VCaP (cell line): ENCODE measurements at regions not wholly inside any gene's neighbourhood (a gene's known extent, or its start where the extent isn't known, plus 50 kb on each side); places are given as distances from the start of the nearest gene placed in this dataset.

Experiments used
- H3K27ac ChIP-seq: fragments of 450-650 bp; 2 replicates; pipeline ENCODE4 v1.5.1; 2017
- CTCF ChIP-seq: fragments of 450-650 bp; conservative IDR thresholded peaks from 2 replicates; pipeline ENCODE4 v1.5.1; 2017; ENCODE audit warnings: mild to moderate bottlenecking, moderate library complexity

- H3K27ac ChIP-seq, result no peak overlapping the region
- no peak for TF ChIP-seq CTCF
Measured at GRCh38 chr2:52365946-52366345, 1334.0 kb upstream of the NRXN1 start.

DNA sequence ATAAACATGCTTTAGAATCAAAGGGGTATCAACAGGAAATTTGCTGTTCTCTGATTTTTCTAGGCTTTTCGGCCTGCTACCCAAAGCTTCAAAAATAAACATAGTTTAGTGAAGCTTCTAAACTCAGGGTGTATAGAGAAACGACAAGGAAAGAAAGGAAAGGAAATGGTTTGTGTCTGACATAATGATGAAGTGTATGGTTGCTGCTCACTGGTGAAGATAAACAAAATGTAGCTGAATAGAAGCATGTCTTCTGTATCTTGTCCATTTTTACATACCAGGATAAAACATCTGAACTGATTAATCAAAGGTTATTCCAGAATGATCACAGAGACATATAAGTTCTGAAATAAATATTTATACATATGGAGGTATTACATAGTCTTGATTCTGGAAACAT, 1324.6 kb upstream of the NRXN1 start:
- H3K27ac ChIP-seq, result no peak overlapping the region
- no peak for TF ChIP-seq CTCF

DNA sequence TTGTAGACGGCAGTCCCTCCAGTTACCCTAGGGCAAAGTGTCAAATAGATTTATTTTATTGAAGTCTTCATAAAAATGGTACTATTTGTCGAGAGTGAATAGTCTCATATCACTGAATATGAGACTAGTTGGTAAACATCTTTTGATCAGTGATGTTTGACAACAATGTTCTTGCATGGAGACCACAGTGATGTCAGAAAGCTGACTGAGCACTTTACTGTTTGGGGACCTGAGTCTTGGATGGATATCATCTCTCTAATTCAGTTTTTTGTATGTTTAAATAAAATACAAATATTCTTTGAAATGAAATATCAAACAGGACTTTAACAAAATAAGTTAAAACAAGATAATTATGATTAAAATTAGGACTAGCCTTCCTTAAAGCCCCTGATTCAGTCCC, 1315.4 kb upstream of the NRXN1 start:
- no peak for TF ChIP-seq CTCF
- no peak overlapping the region for H3K27ac ChIP-seq

DNA sequence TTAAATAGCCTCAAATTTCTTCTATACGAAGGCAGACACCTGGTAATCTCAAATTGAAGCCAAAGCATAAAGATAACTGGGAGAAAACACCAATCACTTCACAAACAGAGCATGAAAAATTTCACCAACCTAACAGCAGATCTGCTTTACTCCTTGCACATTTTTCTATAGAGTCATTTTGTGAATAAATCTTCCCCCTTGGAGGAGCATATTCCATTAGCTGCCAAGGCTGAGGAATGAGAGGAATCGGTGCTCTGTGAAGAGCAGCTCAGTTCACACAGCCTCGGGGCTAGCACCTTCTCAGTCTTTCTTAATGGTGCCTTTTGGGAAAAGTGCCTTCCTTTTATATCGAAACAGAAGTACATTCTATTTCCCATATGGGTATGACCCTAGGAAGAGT, 1313.7 kb upstream of the NRXN1 start:
- TF ChIP-seq CTCF, result no peak
- no peak overlapping the region for H3K27ac ChIP-seq

- no peak overlapping the region for H3K27ac ChIP-seq
- TF ChIP-seq CTCF, result no peak
Measured at GRCh38 chr2:52345082-52345481, 1313.2 kb upstream of the NRXN1 start.

DNA sequence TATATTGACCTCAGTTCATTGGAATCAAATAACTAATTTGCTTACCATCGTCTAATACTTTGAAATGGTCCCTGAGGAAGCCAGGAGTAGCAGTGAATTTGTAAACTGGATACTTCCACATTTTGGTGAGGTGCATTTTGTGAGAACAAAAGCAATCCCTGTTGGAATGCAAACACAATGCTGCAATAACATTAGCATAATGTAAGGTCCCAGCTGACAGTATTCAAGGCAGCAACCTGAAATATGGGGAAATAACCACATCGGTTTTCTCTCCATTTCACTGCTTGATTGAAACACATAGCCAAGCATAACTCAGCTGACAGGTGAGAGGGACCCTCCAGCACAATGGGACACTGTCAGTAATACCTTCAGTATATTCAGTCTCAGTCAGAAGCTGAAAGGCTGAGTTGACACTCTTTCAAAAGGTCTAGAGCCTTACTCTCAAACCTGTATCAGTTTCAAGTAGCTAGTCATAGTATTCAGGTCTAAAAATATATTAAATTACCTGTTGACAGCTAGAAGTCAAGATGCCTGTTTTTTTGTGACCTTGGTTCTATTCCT, 1311.9 kb upstream of the NRXN1 start:
- no peak for TF ChIP-seq CTCF
- no peak overlapping the region for H3K27ac ChIP-seq

GRCh38 chr2:52343010-52343409, 1311.1 kb upstream of the NRXN1 start:
- TF ChIP-seq CTCF, result no peak
- no peak overlapping the region for H3K27ac ChIP-seq
